Frontal cortex (tissue), 3 donors: ENCODE measurements at regions not wholly inside any gene's neighbourhood (a gene's known extent, or its start where the extent isn't known, plus 50 kb on each side); places are given as distances from the start of the nearest gene placed in this dataset.
A peak's percentile ranks its signal among the peaks of the same experiment; 100 is the strongest.

Source experiments
- DNase-seq, 2 donors: peaks; one replicate each; pipeline ENCODE4 v3.0.0; 2012; ENCODE audit warnings: low spot score in 2 of 2
- FAIRE-seq: peaks from 2 replicates; lab custom pipeline; 2012; peaks lifted over from hg19 to GRCh38; lab: Jason Lieb, UNC
- donor health status: control.
- donor health status: control.
- donor health status: control.

DNA sequence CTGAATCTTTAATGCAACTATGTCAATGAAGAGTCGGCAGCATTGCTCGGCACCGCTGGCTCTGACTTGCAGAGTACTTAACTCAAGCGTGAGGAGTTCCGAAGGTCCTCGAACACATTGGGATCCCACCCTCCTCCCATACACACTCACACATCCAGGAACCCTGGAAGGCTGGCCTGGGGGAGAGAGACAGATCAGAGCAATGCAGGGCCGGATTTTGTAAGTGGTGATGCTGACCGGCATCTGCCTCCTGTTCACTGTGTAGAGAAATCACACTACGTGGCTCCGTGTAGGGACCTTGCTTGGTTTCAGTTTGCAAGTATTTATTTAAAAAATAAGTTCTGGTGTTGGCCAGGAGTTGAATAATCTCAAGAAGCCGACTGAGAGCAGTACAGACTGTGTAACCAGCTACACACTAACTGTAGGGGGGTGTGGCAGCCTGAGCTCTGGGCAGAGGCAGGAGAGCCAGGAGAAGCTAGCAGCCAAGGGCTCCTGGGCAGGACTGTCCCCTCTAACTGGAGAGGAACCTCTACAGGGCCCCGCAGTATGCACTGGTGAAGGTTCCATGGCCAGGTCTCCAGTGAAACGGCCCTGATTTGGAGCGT lies 190.2 kb upstream of the TNRC6C start:
- FAIRE-seq (no peak), DNase-seq (no peak)

DNA sequence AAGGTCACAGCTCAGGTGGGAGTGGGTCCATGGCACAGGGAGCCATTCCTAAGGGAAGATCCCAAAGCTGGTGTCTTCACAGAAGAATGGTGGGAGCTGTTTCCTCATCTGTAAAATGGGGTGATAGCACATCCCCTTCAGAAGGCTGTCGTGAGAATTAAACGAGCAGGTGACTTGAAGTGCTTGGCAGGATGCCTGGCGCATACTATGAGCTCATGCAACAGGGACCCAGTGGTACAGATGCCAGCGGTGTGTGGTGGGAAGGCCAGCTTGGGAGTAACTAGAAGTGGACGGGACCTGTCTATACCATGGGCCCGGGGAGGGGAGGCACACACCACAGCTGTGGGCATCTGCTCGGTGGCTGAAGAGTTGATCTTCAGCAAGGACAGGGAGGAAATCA lies 189.3 kb upstream of the TNRC6C start:
- no peak for FAIRE-seq

DNA sequence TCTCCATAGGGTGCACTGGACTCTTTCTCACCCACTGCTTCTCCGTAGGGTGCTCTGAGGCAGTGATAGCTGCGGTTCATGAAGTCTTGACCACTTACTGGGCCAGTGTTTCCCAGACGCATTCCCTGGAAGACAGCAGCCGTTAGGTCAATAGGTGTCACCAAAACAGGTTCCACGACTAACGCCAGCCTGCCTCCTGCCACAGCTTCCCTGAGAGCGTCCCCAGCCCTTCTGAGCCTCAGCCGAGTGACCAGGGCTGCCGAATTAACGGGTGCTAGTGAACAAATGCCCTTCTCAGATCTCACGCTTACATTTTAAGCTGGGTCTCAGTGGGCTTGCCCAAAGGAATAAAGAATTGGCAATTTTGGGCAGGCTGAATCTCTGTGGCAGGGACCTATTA lies 188.7 kb upstream of the TNRC6C start:
- FAIRE-seq (no peak), DNase-seq (no peak)

More for the DNA sequence above, 189.3 kb upstream of the TNRC6C start:
- no peak for DNase-seq

- DNase-seq (no peak), FAIRE-seq (no peak)
These were observed 188.0 kb upstream of the TNRC6C start for GRCh38 chr17:77770331-77771105.

DNA sequence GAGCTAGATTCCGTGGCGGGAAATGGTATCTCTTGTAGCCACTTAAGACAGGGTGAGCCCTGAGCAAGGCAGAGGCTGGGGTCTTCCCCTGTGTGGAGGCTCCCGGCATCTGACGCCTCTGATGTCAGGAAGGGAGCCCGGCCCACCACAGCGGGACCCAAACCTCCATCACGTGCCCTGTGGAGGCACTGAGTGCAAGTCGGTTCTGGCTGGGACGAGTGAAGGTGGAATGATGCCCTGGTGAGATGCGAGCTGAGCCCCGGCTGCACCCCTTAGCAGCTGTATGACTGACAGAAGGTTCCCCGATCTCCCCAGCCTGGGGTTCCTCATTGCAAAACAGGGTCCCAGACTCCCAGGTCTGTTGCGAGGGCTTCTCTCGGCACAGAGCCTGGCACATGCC lies 187.4 kb upstream of the TNRC6C start:
- FAIRE-seq (no peak), DNase-seq (no peak)

DNA sequence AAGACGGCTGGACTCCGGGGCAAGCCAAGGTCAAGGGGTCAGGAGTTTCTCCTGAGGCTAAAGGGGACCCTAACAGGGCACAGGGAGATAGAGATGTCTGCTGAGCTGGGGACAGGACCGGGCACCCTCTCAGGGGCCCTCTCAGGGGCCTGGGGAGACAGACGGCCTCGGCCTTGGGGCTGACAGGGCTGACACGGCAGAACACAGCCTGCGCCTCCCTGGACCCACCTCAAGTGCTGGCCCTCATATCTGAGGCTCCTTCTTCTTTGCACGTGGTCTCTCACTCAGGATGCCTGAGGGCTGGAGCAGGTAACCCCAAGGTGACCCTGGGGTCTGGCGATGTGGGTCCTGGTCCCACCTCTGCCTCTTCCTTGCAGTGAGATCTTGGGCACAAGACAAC lies 186.9 kb upstream of the TNRC6C start:
- FAIRE-seq (no peak), DNase-seq (no peak)

DNA sequence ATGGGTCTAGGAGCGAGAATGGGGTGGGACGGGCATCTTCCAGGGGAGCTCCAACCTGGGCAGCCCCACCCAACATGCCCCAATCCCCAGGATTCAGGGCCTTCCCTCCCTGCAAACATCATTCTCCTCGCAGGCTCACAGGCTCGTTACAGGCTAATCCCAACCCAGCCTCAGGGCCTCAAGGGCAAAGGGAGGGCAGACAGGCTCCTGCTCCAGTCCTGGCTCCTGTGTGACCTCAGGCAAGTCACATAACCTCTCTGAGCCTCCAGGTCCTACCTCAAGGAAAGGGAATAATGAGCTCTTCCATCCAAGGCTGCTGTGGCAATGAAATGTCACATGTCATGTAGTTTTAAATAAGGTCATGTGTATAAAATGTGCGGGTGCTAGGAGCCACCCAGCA lies 186.5 kb upstream of the TNRC6C start:
- FAIRE-seq (no peak), DNase-seq (no peak)

DNA sequence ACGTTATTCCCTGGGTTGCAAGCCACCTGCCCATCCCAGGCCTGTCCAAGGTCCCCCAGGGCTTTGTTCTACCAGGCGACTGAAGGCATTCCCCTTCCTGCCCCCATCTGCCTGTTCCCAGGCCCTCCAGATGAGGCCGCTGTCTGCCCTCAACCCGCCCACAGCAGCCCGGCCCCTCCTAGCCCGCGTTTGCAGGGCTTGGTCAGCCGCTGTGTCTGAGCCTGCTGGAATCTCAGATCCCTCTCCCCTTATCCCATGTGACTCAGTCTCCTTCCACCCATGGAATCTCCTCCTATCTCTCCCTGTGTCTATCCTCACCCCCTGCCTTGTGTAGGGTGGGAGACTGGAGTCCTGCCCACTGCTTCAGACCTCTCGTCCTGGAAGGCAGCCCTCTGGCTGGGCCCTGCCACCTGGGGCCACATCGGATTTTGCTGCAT lies 186.0 kb upstream of the TNRC6C start:
- DNase-seq (peak in 1 of 2 donors; percentile 52), FAIRE-seq (no peak)

GRCh38 chr17:77772899-77773358 lies 185.6 kb upstream of the TNRC6C start:
- DNase-seq (no peak), FAIRE-seq (no peak)

GRCh38 chr17:77774182-77774581 lies 184.3 kb upstream of the TNRC6C start:
- FAIRE-seq (no peak), DNase-seq (no peak)

DNA sequence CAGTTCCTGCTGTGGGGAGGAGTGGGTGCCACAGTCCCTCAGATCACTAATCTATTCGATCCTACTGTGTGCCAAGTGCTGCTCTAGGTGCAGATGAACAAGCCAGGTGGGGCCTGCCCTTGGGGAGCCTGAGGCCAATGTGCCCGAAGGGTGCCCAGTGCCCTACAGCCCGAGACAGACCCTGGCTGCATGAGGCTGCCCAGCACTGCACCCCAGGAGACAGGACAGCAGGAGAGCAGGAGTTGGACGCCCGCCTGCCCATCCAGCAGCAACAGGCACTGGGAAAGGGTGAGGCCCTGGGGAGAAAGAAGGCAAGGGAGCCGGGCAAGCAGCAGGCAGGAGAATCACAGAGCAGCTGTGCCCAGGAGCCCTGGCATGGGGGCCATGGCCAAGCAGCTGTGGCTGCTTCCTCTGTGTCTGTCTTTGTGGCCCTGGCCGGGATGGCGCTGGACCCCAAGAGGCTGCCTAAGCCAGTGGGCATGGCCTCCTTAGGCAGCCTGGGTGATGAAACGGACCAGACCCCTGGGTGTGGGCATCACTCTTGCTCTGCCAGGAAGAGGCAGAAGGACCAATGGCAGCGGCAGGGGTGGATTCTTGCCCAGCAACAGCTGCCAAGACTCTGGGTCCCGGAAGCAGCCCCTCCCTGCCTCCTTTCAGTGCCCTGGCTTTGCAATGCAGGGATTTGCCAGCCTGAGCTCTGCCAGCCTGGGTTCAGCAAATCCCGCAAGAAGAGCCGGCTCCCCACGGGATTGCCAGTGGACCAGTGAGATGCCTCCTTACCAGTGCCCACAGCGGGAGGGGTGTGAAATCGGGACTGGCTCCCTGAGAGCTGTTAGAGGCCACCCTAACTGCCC lies 179.6 kb upstream of the TNRC6C start:
- DNase-seq (peak; percentile 92 to 95), FAIRE-seq (no peak)

GRCh38 chr17:77779711-77780539 lies 178.6 kb upstream of the TNRC6C start:
- DNase-seq (peak; percentile 57 to 63), FAIRE-seq (no peak)

DNA sequence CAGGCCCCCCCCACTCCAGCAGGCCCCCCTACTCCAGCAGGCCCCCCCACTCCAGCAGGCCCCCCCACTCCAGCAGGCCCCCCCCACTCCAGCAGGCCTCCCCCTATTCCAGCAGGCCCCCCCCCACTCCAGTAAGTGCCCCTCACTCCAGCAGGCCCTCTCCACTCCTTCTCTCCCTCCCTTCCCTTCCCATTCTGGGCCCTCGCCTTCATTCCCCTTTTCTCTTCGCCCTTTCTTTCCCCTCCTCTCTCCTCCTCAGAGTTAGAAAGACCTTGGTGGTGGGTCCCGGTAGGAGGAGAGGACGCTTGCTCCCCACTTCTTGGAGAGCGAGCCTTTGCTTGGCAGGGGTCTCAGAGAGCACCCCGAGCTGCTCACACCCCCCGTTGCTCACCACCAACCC lies 177.0 kb upstream of the TNRC6C start:
- DNase-seq (no peak), FAIRE-seq (no peak)

DNA sequence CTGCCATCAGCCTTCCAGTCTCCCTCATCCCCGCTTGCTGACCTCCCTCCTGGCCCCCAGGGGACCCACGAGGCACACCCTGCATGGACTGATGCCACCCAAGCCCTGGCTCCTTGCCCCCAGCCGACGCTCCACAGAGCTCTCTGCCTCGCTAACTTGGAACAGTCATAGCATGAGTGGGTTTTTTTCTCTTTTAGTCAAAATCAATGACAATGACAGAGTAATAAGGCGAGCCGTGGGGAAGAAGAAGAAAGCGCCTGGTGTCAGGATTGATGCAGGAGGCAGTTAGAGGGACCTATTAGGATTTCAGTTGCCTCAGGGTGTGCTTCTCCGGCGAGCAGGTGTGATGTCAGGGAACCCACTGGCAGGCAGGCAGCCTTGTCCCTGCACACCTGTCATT lies 176.3 kb upstream of the TNRC6C start:
- FAIRE-seq (no peak), DNase-seq (no peak)

- DNase-seq = no peak
- FAIRE-seq = no peak
These were observed 175.9 kb upstream of the TNRC6C start for GRCh38 chr17:77782611-77783010.

GRCh38 chr17:77783991-77784820 lies 174.3 kb upstream of the TNRC6C start:
- DNase-seq (no peak), FAIRE-seq (no peak)

- FAIRE-seq = no peak
- DNase-seq = no peak
These were observed 173.1 kb upstream of the TNRC6C start for GRCh38 chr17:77785312-77785905.

- DNase-seq (no peak), FAIRE-seq (no peak)
These were observed 172.4 kb upstream of the TNRC6C start for GRCh38 chr17:77786090-77786489.
